NCI-H524 (cell line): ENCODE measurements at regions not wholly inside any gene's neighbourhood (a gene's known extent, or its start where the extent isn't known, plus 50 kb on each side); places are given as distances from the start of the nearest gene placed in this dataset.

Experiments
- DNase-seq, 2 experiments: peaks; one replicate each; lab custom pipeline; 2025; lab: John Stamatoyannopoulos, UW

- DNase-seq, result no peak
Observed at GRCh38 chr12:74456431-74456830, 81.2 kb upstream of the ATXN7L3B start.

- DNase-seq, result no peak
Observed at GRCh38 chr12:74468401-74468800, 69.2 kb upstream of the ATXN7L3B start.

- no peak for DNase-seq
Observed at GRCh38 chr12:74476234-74476633, 61.4 kb upstream of the ATXN7L3B start.

- no peak for DNase-seq
Observed at GRCh38 chr12:74481078-74481477, 56.6 kb upstream of the ATXN7L3B start.

DNA sequence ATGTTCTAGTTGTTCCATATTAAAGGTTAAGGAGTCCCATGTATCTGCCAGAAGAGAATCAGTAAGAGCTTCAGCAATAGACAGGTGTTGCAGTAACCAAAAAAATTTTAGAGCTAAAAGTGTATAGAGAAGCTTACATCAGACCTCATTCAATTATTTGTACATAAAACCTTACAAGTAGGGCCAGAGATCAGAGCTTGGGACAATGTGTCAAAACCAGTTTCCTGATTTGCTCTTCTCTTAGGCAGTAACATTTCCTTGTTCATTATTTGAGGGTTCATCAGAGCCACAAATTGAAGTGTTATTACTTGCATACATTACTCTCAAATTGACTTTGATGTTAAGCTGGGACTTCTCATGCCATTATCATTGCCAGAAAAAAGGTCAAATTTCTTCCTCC, 55.5 kb upstream of the ATXN7L3B start:
- DNase-seq, result no peak

DNA sequence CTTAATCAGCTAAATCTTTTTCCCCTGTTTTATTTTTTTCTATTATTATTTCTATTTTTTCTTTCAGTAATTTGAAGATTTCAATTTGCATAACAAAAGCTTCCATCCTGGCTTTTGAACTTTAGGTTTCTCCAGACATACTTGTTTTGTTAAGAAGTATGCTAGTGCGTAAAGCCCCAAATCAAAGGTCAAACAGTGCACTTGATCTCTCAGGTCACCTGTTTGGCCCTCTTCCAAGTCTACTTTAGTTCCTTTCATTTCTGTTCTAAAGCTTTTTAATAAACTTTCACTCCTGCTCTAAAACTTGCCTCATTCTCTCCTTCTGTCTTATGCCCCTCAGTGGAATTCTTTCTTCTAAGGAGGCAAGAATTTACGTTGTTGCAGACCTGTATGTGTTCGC, 54.6 kb upstream of the ATXN7L3B start:
- DNase-seq, result no peak
